Colonic mucosa (tissue), 4 donors: ENCODE measurements at regions not wholly inside any gene's neighbourhood (a gene's known extent, or its start where the extent isn't known, plus 50 kb on each side); places are given as distances from the start of the nearest gene placed in this dataset.

ENCODE experiments used
- DNase-seq: peaks from one replicate; pipeline ENCODE4 v3.0.0-alpha.2; 2020
- H3K27ac ChIP-seq: fragments of 200-600 bp; one replicate; pipeline ENCODE4 v1.8.0; 2021
- H3K27me3 ChIP-seq: fragments of 200-600 bp; one replicate; pipeline ENCODE4 v1.8.0; 2021
- H3K36me3 ChIP-seq: fragments of 200-600 bp; one replicate; pipeline ENCODE4 v1.8.0; 2021
- H3K4me1 ChIP-seq: fragments of 200-600 bp; one replicate; pipeline ENCODE4 v1.8.0; 2021; ENCODE audit warnings: mild to moderate bottlenecking
- H3K4me3 ChIP-seq: fragments of 200-600 bp; one replicate; pipeline ENCODE4 v1.8.0; 2021
- H3K9ac ChIP-seq, 2 donors: one replicate each; pipeline ENCODE4 v1.7.0; 2013; ENCODE audit warnings: control low read depth in 2 of 2, low read depth in 2 of 2, low read length in 2 of 2
- H3K9me3 ChIP-seq: fragments of 200-600 bp; one replicate; pipeline ENCODE4 v1.8.0; 2021
- CTCF ChIP-seq: fragments of 200-600 bp; IDR thresholded peaks from one replicate; pipeline ENCODE4 v1.8.0; 2022; ENCODE audit warnings: antibody characterized with exemption, mild to moderate bottlenecking
- intact Hi-C: fragments of 100-400 bp; cut with DNase I; formaldehyde crosslinking; loops from one replicate; pipeline ENCODE4 v1.14.1; 2022
- donor health status: healthy.
- donor health status: DM: no; HTN: no; CAD: no.
- donor health status: DM: no; HTN: no; CAD: no.

DNA sequence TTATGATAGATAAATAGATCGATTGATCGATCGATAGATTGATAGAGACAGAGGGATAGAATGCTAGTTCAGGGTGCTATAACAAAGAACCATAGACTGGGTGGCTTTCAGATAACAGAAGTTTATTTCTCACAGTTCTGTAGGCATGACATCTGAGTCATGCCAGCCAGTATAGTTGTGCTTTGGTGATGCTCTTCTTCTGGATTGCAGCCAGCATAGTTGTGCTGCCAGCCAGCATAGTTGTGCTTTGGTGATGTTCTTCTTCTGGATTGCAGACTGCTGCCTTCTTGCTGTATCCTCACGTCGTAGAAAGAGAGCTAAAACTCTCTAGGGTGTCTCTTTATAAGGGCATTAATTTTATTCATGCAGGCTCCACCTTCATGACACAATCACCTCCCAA lies 860.8 kb downstream of the BRINP3 start:
- no peaks in the 10 kb centered on the region for H3K36me3 ChIP-seq
- no peaks in the 10 kb centered on the region for H3K4me1 ChIP-seq
- no peaks in the 10 kb centered on the region for H3K27me3 ChIP-seq
- no peak overlapping the region for H3K4me3 ChIP-seq
- intact Hi-C loops: no loop called here
- no peaks in the 10 kb centered on the region for H3K9me3 ChIP-seq
- no peak overlapping the region for H3K27ac ChIP-seq
- H3K9ac ChIP-seq: no peak overlapping the region
- DNase-seq: no peak
- TF ChIP-seq CTCF: no peak

DNA sequence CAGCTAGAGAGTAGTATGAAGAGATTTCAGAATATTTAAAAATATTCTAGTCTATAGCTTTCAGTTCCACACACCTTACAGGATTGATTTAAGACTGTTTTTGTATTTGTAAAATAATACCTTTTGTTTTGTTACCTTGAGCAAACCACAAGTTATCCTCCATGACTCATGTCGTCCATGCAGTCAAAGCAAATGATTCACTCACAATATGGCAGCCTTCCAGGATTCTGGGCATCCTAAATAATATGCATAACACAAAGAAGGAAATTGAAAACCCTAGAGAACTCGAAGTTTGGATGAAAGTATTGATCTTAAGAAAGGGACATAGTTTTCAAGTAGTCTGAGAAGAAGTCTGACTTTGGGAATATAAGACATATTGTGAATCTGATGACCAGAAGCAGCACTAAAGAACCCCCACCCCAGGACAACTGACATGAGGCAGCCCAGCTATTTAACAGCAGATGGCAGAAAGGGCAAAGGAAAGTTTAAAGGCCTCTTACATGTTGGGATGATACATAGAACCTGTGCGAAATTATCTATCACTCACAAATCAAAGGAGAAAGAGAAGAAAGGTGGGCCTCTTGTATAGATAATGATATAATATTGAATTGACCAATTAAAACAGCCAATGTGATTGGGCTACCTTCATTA lies 857.9 kb downstream of the BRINP3 start:
- DNase-seq: no peak
- no peak overlapping the region for H3K4me3 ChIP-seq
- no peaks in the 10 kb centered on the region for H3K4me1 ChIP-seq
- no peaks in the 10 kb centered on the region for H3K27me3 ChIP-seq
- H3K36me3 ChIP-seq: no peaks in the 10 kb centered on the region
- no peak for TF ChIP-seq CTCF
- no peak overlapping the region for H3K27ac ChIP-seq
- no peaks in the 10 kb centered on the region for H3K9me3 ChIP-seq
- intact Hi-C loops: no loop called here
- H3K9ac ChIP-seq: no peak overlapping the region

GRCh38 chr1:189620471-189620870 lies 857.2 kb downstream of the BRINP3 start:
- no peak for TF ChIP-seq CTCF
- no peak overlapping the region for H3K9ac ChIP-seq
- intact Hi-C loops: no loop called here
- no peak for DNase-seq
- H3K36me3 ChIP-seq: no peaks in the 10 kb centered on the region
- no peaks in the 10 kb centered on the region for H3K4me1 ChIP-seq
- H3K27me3 ChIP-seq: no peaks in the 10 kb centered on the region
- no peaks in the 10 kb centered on the region for H3K9me3 ChIP-seq
- no peak overlapping the region for H3K27ac ChIP-seq
- no peak overlapping the region for H3K4me3 ChIP-seq

GRCh38 chr1:189623336-189623735 lies 854.3 kb downstream of the BRINP3 start:
- TF ChIP-seq CTCF: no peak
- H3K9ac ChIP-seq: no peak overlapping the region

GRCh38 chr1:189627427-189627826 lies 850.2 kb downstream of the BRINP3 start:
- H3K4me1 ChIP-seq: no peaks in the 10 kb centered on the region
- no peaks in the 10 kb centered on the region for H3K36me3 ChIP-seq
- intact Hi-C loops: no loop called here

More at GRCh38 chr1:189623336-189623735, 854.3 kb downstream of the BRINP3 start:
- H3K4me3 ChIP-seq: no peak overlapping the region
- H3K9me3 ChIP-seq: no peaks in the 10 kb centered on the region
- H3K27me3 ChIP-seq: no peaks in the 10 kb centered on the region
- H3K4me1 ChIP-seq: no peaks in the 10 kb centered on the region
- no peaks in the 10 kb centered on the region for H3K36me3 ChIP-seq
- DNase-seq: no peak
- intact Hi-C loops: no loop called here
- no peak overlapping the region for H3K27ac ChIP-seq

More at GRCh38 chr1:189627427-189627826, 850.2 kb downstream of the BRINP3 start:
- no peaks in the 10 kb centered on the region for H3K9me3 ChIP-seq
- no peak overlapping the region for H3K27ac ChIP-seq
- TF ChIP-seq CTCF: no peak
- no peak overlapping the region for H3K4me3 ChIP-seq
- H3K27me3 ChIP-seq: no peaks in the 10 kb centered on the region
- DNase-seq: no peak
- no peak overlapping the region for H3K9ac ChIP-seq
